Stimulated activated effector memory CD8-positive, alpha-beta T cell treated with anti-CD3 and anti-CD28 coated beads, Interleukin-12 subunit alpha, Interleukin-12 subunit beta, amount 100 ng/mL, for 72 hours (primary cell): ENCODE measurements at regions not wholly inside any gene's neighbourhood (a gene's known extent, or its start where the extent isn't known, plus 50 kb on each side); places are given as distances from the start of the nearest gene placed in this dataset.

ENCODE experiments used
- ATAC-seq: fragments of 150-1000 bp; cut with Tn5 transposase; 2 replicates; pipeline ENCODE4 v1.10.0; 2021
- DNase-seq, 2 donors: peaks; one replicate each; pipeline ENCODE4 v3.0.0; 2021 to 2022; ENCODE audit warnings: low spot score in 2 of 2
- H3K27ac Mint-ChIP-seq: one replicate; pipeline ENCODE4 v1.8.0; 2022; ENCODE audit warnings: mild to moderate bottlenecking, mixed read lengths
- H3K36me3 Mint-ChIP-seq: one replicate; pipeline ENCODE4 v1.8.0; 2022; ENCODE audit warnings: mild to moderate bottlenecking, mixed read lengths
- H3K4me1 Mint-ChIP-seq: one replicate; pipeline ENCODE4 v1.8.0; 2022; ENCODE audit warnings: mixed read lengths
- H3K4me3 Mint-ChIP-seq: one replicate; pipeline ENCODE4 v1.8.0; 2022; ENCODE audit warnings: mild to moderate bottlenecking, mixed read lengths
- H3K9me3 Mint-ChIP-seq: one replicate; pipeline ENCODE4 v1.8.0; 2022; ENCODE audit warnings: mixed read lengths

DNA sequence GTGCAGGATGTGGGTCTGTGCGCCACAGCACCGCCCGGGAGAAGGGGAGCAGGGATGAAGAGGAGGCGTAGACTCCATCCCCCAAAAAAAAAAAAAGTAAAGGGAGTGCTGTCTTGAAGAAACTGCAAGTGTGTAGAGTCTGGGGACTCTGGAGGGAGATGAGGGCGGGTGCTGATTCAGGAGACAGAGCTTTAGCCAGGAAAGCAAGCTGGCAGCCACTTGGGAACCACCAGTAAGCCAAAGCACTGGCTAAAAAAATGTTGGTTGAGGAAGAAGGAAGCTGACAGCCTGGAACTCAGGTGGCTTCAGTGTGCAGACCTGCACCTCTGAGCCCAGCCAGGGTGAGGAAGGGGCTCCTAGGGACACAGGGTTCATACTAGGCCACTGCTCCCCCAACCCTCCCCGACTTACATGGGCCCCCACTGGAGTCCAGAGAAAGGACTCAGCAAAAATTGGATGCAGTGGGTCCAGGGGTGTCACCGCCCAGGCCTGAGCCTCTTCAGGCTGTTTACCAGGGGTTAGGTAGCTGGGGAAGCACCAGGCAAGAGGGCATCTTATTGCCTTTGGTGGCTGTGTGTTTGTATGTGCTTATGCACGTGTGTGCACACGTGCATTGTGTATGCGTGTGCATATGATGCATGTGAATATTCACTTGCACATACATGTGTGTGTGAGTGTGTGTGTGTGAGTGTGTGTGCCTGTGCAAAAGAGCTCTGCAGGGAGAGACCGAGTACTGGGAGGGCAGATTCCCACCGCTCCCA lies 153.5 kb upstream of the MLN start:
- Mint-ChIP-seq H3K9me3 (no peaks in the 10 kb centered on the region), H3K36me3 (no peaks in the 10 kb centered on the region), H3K4me3 (no peak overlapping the region), H3K27ac (no peak overlapping the region), H3K4me1 (peaks cover 26% of the 10 kb centered on the region)
- ATAC-seq, result no peak
- no peak for DNase-seq

DNA sequence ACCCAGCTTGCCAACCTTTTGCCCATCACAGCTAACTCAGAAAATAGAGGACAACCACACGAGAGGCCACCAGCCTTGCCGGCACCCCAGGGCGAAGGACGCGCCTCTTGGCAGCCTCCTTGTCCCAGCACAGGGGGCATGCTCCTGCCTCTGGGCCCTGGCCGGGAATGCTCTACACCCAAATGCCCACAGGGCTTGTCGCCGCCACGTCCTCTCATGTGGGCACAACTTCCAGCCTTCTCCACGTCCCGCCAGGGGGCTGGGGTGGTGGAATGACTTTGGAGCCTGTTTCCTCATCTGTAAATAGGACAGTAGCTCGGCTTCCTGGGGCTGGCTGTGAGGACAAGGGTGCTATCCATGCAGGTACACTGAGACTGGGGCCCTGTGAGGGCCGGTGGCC lies 152.4 kb upstream of the MLN start:
- no peak overlapping the region for H3K27ac Mint-ChIP-seq
- peaks cover 26% of the 10 kb centered on the region for H3K4me1 Mint-ChIP-seq
- no peaks in the 10 kb centered on the region for H3K9me3 Mint-ChIP-seq
- H3K36me3 Mint-ChIP-seq, result no peaks in the 10 kb centered on the region
- DNase-seq (no peak), ATAC-seq (no peak)
- no peak overlapping the region for H3K4me3 Mint-ChIP-seq

- Mint-ChIP-seq H3K4me3 (no peak overlapping the region), H3K4me1 (peaks cover 26% of the 10 kb centered on the region), H3K27ac (no peak overlapping the region), H3K36me3 (no peaks in the 10 kb centered on the region), H3K9me3 (no peaks in the 10 kb centered on the region)
- DNase-seq (no peak), ATAC-seq (no peak)
Measured at GRCh38 chr6:33955566-33955965, 151.8 kb upstream of the MLN start.

- Mint-ChIP-seq H3K4me3 (no peak overlapping the region), H3K4me1 (peaks cover 26% of the 10 kb centered on the region), H3K27ac (no peak overlapping the region), H3K36me3 (no peaks in the 10 kb centered on the region), H3K9me3 (no peaks in the 10 kb centered on the region)
- DNase-seq (no peak), ATAC-seq (no peak)
Measured at GRCh38 chr6:33954453-33954852, 150.7 kb upstream of the MLN start.

GRCh38 chr6:33953171-33953570 lies 149.4 kb upstream of the MLN start:
- H3K9me3 Mint-ChIP-seq, result no peaks in the 10 kb centered on the region
- H3K4me1 Mint-ChIP-seq, result peaks cover 27% of the 10 kb centered on the region
- DNase-seq, result no peak
- H3K4me3 Mint-ChIP-seq, result no peak overlapping the region
- ATAC-seq, result no peak
- H3K27ac Mint-ChIP-seq, result no peak overlapping the region
- H3K36me3 Mint-ChIP-seq, result no peaks in the 10 kb centered on the region

GRCh38 chr6:33952016-33952415 lies 148.2 kb upstream of the MLN start:
- Mint-ChIP-seq H3K4me1 (peaks cover 18% of the 10 kb centered on the region), H3K9me3 (no peaks in the 10 kb centered on the region), H3K36me3 (no peaks in the 10 kb centered on the region), H3K27ac (no peak overlapping the region), H3K4me3 (no peak overlapping the region)
- ATAC-seq (no peak), DNase-seq (no peak)

- no peaks in the 10 kb centered on the region for H3K36me3 Mint-ChIP-seq
- no peaks in the 10 kb centered on the region for H3K9me3 Mint-ChIP-seq
- no peak overlapping the region for H3K27ac Mint-ChIP-seq
- no peak for ATAC-seq
- H3K4me1 Mint-ChIP-seq, result peaks cover 14% of the 10 kb centered on the region
- no peak for DNase-seq
- H3K4me3 Mint-ChIP-seq, result no peak overlapping the region
Measured at GRCh38 chr6:33950891-33951889, 147.4 kb upstream of the MLN start.

DNA sequence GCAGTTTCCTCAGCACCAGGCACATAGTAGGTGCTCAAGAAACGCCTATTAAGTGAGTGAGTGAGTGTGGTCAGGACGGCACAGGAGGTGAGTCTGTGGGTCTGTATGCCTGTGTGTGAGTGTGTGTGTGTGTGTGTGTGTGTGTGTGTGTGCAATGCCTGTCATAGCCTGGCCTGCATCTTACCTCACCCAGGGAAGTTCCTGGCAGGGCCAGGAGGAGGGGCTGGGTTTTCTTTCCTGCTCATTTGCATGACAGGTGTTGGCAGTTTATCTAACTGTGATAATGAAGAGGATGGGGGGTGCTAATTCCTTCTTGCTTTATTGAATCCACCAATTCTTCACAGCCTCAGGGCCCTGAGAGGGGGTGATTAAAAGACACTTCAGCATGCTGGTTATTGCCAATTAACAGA lies 146.7 kb upstream of the MLN start:
- Mint-ChIP-seq H3K27ac (no peak overlapping the region), H3K9me3 (no peaks in the 10 kb centered on the region), H3K4me1 (peaks cover 14% of the 10 kb centered on the region), H3K36me3 (no peaks in the 10 kb centered on the region), H3K4me3 (no peak overlapping the region)
- ATAC-seq, result no peak
- DNase-seq, result no peak

GRCh38 chr6:33949877-33950435 lies 146.2 kb upstream of the MLN start:
- no peak overlapping the region for H3K27ac Mint-ChIP-seq
- DNase-seq (no peak), ATAC-seq (no peak)
- H3K4me1 Mint-ChIP-seq, result peaks cover 14% of the 10 kb centered on the region
- no peak overlapping the region for H3K4me3 Mint-ChIP-seq
- H3K9me3 Mint-ChIP-seq, result no peaks in the 10 kb centered on the region
- H3K36me3 Mint-ChIP-seq, result no peaks in the 10 kb centered on the region

GRCh38 chr6:33949111-33949510 lies 145.3 kb upstream of the MLN start:
- no peak overlapping the region for H3K27ac Mint-ChIP-seq

GRCh38 chr6:33947916-33948594 lies 144.3 kb upstream of the MLN start:
- H3K27ac Mint-ChIP-seq, result peak overlapping the region; percentile 43
- ATAC-seq (no peak), DNase-seq (no peak)
- H3K9me3 Mint-ChIP-seq, result no peaks in the 10 kb centered on the region
- peaks cover 8% of the 10 kb centered on the region for H3K4me1 Mint-ChIP-seq
- H3K4me3 Mint-ChIP-seq, result no peak overlapping the region
- H3K36me3 Mint-ChIP-seq, result no peaks in the 10 kb centered on the region

More at GRCh38 chr6:33949111-33949510, 145.3 kb upstream of the MLN start:
- Mint-ChIP-seq H3K4me3 (no peak overlapping the region), H3K36me3 (no peaks in the 10 kb centered on the region), H3K4me1 (peaks cover 8% of the 10 kb centered on the region), H3K9me3 (no peaks in the 10 kb centered on the region)
- ATAC-seq (no peak), DNase-seq (no peak)

GRCh38 chr6:33947047-33947446 lies 143.2 kb upstream of the MLN start:
- no peaks in the 10 kb centered on the region for H3K9me3 Mint-ChIP-seq
- H3K4me3 Mint-ChIP-seq, result no peak overlapping the region
- H3K27ac Mint-ChIP-seq, result peak overlapping the region; percentile 43
- H3K4me1 Mint-ChIP-seq, result peaks cover 8% of the 10 kb centered on the region
- ATAC-seq (no peak), DNase-seq (no peak)
- H3K36me3 Mint-ChIP-seq, result no peaks in the 10 kb centered on the region

- H3K4me1 Mint-ChIP-seq, result peaks cover 8% of the 10 kb centered on the region
- no peak for DNase-seq
- H3K4me3 Mint-ChIP-seq, result no peak overlapping the region
- no peak overlapping the region for H3K27ac Mint-ChIP-seq
- H3K36me3 Mint-ChIP-seq, result no peaks in the 10 kb centered on the region
- ATAC-seq, result no peak
- H3K9me3 Mint-ChIP-seq, result no peaks in the 10 kb centered on the region
Measured at GRCh38 chr6:33945931-33946330, 142.1 kb upstream of the MLN start.

GRCh38 chr6:33944686-33945411 lies 141.0 kb upstream of the MLN start:
- Mint-ChIP-seq H3K27ac (no peak overlapping the region), H3K36me3 (no peaks in the 10 kb centered on the region), H3K9me3 (no peaks in the 10 kb centered on the region), H3K4me1 (peaks cover 8% of the 10 kb centered on the region), H3K4me3 (no peak overlapping the region)
- no peak for DNase-seq
- no peak for ATAC-seq
